ENCODE measurements at regions not wholly inside any gene's neighbourhood (a gene's known extent, or its start where the extent isn't known, plus 50 kb on each side); places are given as distances from the start of the nearest gene placed in this dataset.

GRCh38 chr9:115396071-115396529, 278.1 kb upstream of the TNC start:
- H3K9me3 ChIP-seq = no peaks in the 10 kb centered on the region
- H3K4me2 ChIP-seq = no peak overlapping the region
- ChIA-PET CTCF (interaction anchor here (0.9 to 1.7 kb wide), 2 partner anchors 10 to 21 kb away, joined by 4 read pairs; no protein-coding TSS in a partner anchor), POLR2A (no interaction called here)
- no peak for DNase-seq (ENCODE audit: low read depth in 1 of 2, low spot score in 1 of 2)
- peaks cover 8% of the 10 kb centered on the region; the same call in 1 of the 3 replicates for H3K4me1 ChIP-seq
- H3K4me3 ChIP-seq = no peak overlapping the region
- TF ChIP-seq CBX2 (IDR thresholded peaks at IDR 0.05; ENCODE audit: borderline replicate concordance, low read depth) (no peak), REST (IDR thresholded peaks at IDR 0.05) (no peak), PHF8 (IDR thresholded peaks at IDR 0.05; ENCODE audit: borderline replicate concordance, low read depth) (no peak), E2F6 (IDR thresholded peaks at IDR 0.05; ENCODE audit: borderline replicate concordance, low read depth) (no peak), USF2 (IDR thresholded peaks at IDR 0.05) (no peak), BHLHE40 (IDR thresholded peaks at IDR 0.05; ENCODE audit: low read depth, low read length) (no peak), RAD21 (conservative IDR thresholded peaks at IDR 0.05 in 1 of 2, IDR thresholded peaks at IDR 0.05 in 1 of 2) (peak in 1 of 2 experiments; percentile 20; a peak in 1 of 5 replicates)
- no peak for FAIRE-seq
- no peak overlapping the region for H3K27ac ChIP-seq
- ATAC-seq = no peak

DNA sequence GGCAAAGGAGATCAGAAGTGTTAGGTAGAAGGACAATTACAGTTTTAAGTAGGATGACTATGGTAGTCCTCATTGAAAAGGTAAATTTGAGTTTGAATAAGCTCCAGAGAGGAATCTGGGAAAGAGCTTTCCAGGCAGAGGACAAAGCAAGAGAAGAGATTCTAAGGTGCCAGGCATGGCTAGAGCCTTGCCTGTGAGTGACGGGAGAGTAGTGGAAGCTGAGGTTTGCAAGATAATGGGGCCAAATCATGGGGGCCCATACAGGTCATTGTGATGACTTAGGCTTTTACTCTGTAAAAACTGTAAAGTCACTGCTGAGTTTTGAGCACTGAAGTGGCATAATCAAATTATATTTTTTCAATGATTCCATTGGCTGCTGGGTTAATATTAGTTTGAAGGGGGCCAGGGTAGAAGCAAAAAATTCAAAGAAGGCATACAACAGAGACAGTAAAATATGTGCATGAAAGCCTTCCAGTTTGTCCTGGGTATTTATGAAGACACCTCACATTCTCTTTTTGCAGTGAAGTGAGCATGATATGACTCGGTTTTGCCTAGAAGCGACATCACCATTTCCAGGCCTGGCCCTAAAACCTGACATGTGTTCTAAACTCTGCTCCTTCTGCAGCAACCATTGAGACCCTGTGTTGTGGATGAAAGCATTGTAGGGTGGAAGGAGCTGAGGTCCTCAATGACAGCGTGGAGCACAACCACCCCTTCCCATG, 279.8 kb upstream of the TNC start:
- Histone ChIP-seq H3K9me3 (no peaks in the 10 kb centered on the region), H3K27ac (no peak overlapping the region), H3K4me1 (peaks cover 8% of the 10 kb centered on the region; the same call in 1 of the 3 replicates), H3K4me2 (no peak overlapping the region), H3K4me3 (no peak overlapping the region)
- DNase-seq (ENCODE audit: low read depth in 1 of 2, low spot score in 1 of 2) (no peak), FAIRE-seq (no peak), ATAC-seq (no peak)
- WGBS (ENCODE audit: missing lambda C conversion rate) = 86% methylated on average over 4 of the region's 4 CpGs
- no peak for TF ChIP-seq FOXS1 (CRISPR knock-in tag; IDR thresholded peaks at IDR 0.05)
- no peak for TF ChIP-seq ZFP36 (IDR thresholded peaks at IDR 0.05; ENCODE audit: borderline replicate concordance, partially characterized antibody)
- no peak for TF ChIP-seq JUN (IDR thresholded peaks at IDR 0.05)
- TF ChIP-seq CBX8 (IDR thresholded peaks at IDR 0.05) = no peak
- TF ChIP-seq HOXB13 (CRISPR knock-in tag; IDR thresholded peaks at IDR 0.05; ENCODE audit: low read depth) = no peak
- TF ChIP-seq NFE2L2 (conservative IDR thresholded peaks at IDR 0.05; ENCODE audit: low read length) = no peak
- TF ChIP-seq KDM5A (IDR thresholded peaks at IDR 0.05) = no peak
- ChIA-PET CTCF (interaction anchor here (0.6 kb wide), 1 partner anchor 87 kb away, joined by 3 read pairs; no protein-coding TSS in a partner anchor), POLR2A (no interaction called here)

- no peak for ATAC-seq
- WGBS (ENCODE audit: missing lambda C conversion rate) = 69% methylated on average over 3 of the region's 3 CpGs
- H3K9me3 ChIP-seq = no peaks in the 10 kb centered on the region
- H3K4me3 ChIP-seq = no peak overlapping the region
- FAIRE-seq = no peak
- ChIA-PET CTCF (interaction anchor here (0.6 kb wide), 1 partner anchor 86 kb away, joined by 3 read pairs; no protein-coding TSS in a partner anchor), POLR2A (no interaction called here)
- TF ChIP-seq MAX (IDR thresholded peaks at IDR 0.05) (no peak), ZC3H11A (IDR thresholded peaks at IDR 0.05) (no peak), CTCF (IDR thresholded peaks at IDR 0.05) (no peak), FOXS1 (CRISPR knock-in tag; IDR thresholded peaks at IDR 0.05) (no peak)
- no peak for DNase-seq (ENCODE audit: low read depth in 1 of 2, low spot score in 1 of 2)
- no peak overlapping the region for H3K27ac ChIP-seq
- peaks cover 8% of the 10 kb centered on the region; the same call in 1 of the 3 replicates for H3K4me1 ChIP-seq
- no peak overlapping the region for H3K4me2 ChIP-seq
Observed at GRCh38 chr9:115398313-115398650, 280.3 kb upstream of the TNC start.
